NT2/D1 (cell line): ENCODE measurements at regions not wholly inside any gene's neighbourhood (a gene's known extent, or its start where the extent isn't known, plus 50 kb on each side); places are given as distances from the start of the nearest gene placed in this dataset.

Experiments
- DNase-seq: peaks from one replicate; pipeline ENCODE4 v3.0.0-alpha.2; 2011; ENCODE audit warnings: low read depth, low spot score
- H3K27me3 ChIP-seq: 2 replicates; pipeline ENCODE4 v1.6.0; 2011; ENCODE audit warnings: mild to moderate bottlenecking; ENCODE audit not compliant: insufficient read length, insufficient read depth
- H3K36me3 ChIP-seq: 2 replicates; pipeline ENCODE4 v1.6.1; 2011; ENCODE audit warnings: mild to moderate bottlenecking, low read length, mixed read lengths; ENCODE audit not compliant: insufficient read depth, insufficient read length
- H3K4me1 ChIP-seq: 2 replicates; pipeline ENCODE4 v1.5.1; 2011; ENCODE audit not compliant: insufficient read depth, insufficient read length
- H3K4me3 ChIP-seq: 2 replicates; pipeline ENCODE4 v1.5.1; 2011; ENCODE audit warnings: low read depth; ENCODE audit not compliant: insufficient read length
- H3K9ac ChIP-seq: 2 replicates; pipeline ENCODE4 v1.6.0; 2011; ENCODE audit warnings: low read depth; ENCODE audit not compliant: insufficient read length
- H3K9me3 ChIP-seq: 2 replicates; pipeline ENCODE4 v1.5.1; 2011; ENCODE audit warnings: mild to moderate bottlenecking, low read length; ENCODE audit not compliant: insufficient read depth
- SUZ12 ChIP-seq: IDR thresholded peaks from 2 replicates; pipeline ENCODE4 v1.6.1; 2011; ENCODE audit not compliant: insufficient read length, insufficient read depth; ENCODE audit errors: extremely low read depth
- YY1 ChIP-seq: IDR thresholded peaks from 2 replicates; pipeline ENCODE4 v1.6.1; 2011; ENCODE audit not compliant: insufficient read length, insufficient read depth
- ZNF274 ChIP-seq: IDR thresholded peaks from 2 replicates; pipeline ENCODE4 v1.6.1; 2011; ENCODE audit warnings: mild to moderate bottlenecking, low read depth, low read length

DNA sequence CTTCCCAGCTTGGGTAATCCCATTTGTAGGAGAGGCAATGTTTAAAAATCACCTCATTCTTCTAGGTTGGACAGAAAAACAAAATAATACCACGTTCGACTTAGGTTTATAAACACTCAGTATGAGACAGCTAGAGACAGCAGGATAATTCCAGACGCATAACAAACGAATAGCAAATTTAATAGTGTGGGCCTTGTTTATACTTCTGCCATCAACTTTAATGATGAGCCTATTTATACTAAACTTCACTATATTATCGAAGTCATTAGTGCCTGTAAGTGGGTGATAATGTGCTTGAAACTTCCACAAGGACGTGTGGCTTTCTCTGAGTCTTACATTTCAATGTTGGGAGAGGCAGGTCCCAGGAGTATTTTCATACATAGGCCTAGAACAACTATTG, 255.7 kb upstream of the PPARGC1A start:
- H3K27me3 ChIP-seq: no peaks in the 10 kb centered on the region
- no peak overlapping the region for H3K9ac ChIP-seq
- no peaks in the 10 kb centered on the region for H3K36me3 ChIP-seq
- no peak overlapping the region for H3K4me3 ChIP-seq
- no peaks in the 10 kb centered on the region for H3K9me3 ChIP-seq
- no peaks in the 10 kb centered on the region for H3K4me1 ChIP-seq
- TF ChIP-seq ZNF274 (no peak), SUZ12 (no peak), YY1 (no peak)
- no peak for DNase-seq

DNA sequence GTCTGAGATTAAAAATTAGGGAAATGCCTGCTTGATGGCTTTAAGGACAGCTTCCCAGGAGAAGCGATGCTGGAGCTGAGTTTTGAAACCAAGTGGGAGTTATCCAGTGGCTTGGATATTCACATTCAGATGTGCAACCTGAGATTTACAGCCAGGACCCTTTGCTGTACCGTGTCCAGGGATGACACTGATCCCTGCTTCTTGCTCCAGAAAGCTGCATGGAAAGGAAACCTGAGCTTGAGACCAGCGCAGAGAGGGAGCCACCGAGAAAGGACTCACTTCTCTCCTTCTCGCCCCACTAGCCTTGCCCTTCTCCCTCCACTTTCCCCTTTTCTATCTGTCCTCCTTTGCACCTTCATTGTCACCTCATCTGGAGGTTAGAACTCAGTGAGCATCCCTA, 254.5 kb upstream of the PPARGC1A start:
- TF ChIP-seq YY1 (no peak), ZNF274 (no peak), SUZ12 (no peak)
- Histone ChIP-seq H3K9ac (no peak overlapping the region), H3K27me3 (no peaks in the 10 kb centered on the region), H3K4me1 (no peaks in the 10 kb centered on the region), H3K4me3 (no peak overlapping the region), H3K36me3 (no peaks in the 10 kb centered on the region), H3K9me3 (no peaks in the 10 kb centered on the region)
- no peak for DNase-seq

DNA sequence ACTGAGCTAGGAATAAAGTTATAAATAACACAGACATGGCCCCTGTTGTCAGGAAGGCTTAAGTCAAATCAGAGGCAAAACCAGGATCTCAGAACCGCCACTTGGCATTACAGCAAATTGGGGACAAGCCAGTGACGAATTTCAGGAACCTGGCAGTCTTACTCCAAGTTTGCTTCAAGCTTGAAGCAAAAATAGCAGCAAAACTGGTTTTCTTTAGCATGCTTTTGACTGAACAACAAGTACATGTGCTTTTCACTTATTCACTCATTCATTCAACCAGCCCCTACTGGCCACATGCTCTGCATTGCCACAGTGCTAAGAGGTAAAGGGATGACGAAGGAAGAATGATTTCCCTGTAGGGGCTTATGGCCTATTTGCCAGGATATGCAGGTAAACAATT, 253.9 kb upstream of the PPARGC1A start:
- Histone ChIP-seq H3K9me3 (no peaks in the 10 kb centered on the region), H3K4me1 (no peaks in the 10 kb centered on the region), H3K9ac (no peak overlapping the region), H3K36me3 (no peaks in the 10 kb centered on the region), H3K4me3 (no peak overlapping the region), H3K27me3 (no peaks in the 10 kb centered on the region)
- TF ChIP-seq SUZ12: no peak
- no peak for TF ChIP-seq ZNF274
- no peak for TF ChIP-seq YY1
- no peak for DNase-seq

DNA sequence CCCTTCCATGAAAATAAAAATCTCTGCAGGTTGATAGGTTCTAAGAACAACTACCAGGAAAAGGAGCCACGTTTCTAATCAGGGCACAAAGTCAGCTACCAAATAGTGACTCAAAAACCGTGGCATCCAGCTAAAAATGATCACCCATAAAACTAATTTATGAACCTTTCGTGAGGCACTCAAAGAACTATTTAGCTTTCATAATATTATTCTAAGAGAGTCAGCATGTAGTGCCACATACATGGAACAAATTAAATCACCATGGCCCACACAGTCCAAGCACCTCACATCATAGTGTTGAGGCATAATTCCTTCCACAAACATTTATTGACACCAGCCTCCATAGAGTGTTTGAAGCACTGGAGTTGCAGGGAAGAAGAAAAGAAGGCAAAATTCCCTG, 252.0 kb upstream of the PPARGC1A start:
- Histone ChIP-seq H3K36me3 (no peaks in the 10 kb centered on the region), H3K9me3 (no peaks in the 10 kb centered on the region), H3K4me3 (no peak overlapping the region), H3K4me1 (peaks cover 2% of the 10 kb centered on the region), H3K27me3 (no peaks in the 10 kb centered on the region), H3K9ac (no peak overlapping the region)
- TF ChIP-seq YY1 (no peak), ZNF274 (no peak), SUZ12 (no peak)
- no peak for DNase-seq

DNA sequence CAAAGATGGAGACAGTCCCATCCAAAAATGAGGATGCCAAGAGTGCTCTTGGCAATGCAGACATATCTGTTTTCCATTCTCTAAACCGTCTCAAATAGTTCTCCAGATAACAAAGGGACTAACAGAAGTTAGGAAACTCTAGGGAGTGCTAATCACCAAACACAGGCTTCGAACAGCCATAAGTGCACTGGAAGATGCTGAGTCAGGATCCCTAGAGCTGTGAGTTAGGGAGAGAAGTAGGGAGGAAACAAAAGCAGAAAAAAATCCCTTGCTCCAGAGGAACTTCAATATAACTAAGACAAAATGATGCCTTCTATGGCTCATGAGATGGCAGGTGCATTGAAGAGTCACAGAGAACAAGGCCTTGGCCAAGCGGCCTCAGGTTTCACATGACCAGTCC, 251.0 kb upstream of the PPARGC1A start:
- no peaks in the 10 kb centered on the region for H3K9me3 ChIP-seq
- H3K27me3 ChIP-seq: no peaks in the 10 kb centered on the region
- DNase-seq: no peak
- H3K4me1 ChIP-seq: peaks cover 2% of the 10 kb centered on the region
- H3K36me3 ChIP-seq: no peaks in the 10 kb centered on the region
- H3K9ac ChIP-seq: no peak overlapping the region
- no peak for TF ChIP-seq ZNF274
- no peak for TF ChIP-seq SUZ12
- no peak for TF ChIP-seq YY1
- no peak overlapping the region for H3K4me3 ChIP-seq

DNA sequence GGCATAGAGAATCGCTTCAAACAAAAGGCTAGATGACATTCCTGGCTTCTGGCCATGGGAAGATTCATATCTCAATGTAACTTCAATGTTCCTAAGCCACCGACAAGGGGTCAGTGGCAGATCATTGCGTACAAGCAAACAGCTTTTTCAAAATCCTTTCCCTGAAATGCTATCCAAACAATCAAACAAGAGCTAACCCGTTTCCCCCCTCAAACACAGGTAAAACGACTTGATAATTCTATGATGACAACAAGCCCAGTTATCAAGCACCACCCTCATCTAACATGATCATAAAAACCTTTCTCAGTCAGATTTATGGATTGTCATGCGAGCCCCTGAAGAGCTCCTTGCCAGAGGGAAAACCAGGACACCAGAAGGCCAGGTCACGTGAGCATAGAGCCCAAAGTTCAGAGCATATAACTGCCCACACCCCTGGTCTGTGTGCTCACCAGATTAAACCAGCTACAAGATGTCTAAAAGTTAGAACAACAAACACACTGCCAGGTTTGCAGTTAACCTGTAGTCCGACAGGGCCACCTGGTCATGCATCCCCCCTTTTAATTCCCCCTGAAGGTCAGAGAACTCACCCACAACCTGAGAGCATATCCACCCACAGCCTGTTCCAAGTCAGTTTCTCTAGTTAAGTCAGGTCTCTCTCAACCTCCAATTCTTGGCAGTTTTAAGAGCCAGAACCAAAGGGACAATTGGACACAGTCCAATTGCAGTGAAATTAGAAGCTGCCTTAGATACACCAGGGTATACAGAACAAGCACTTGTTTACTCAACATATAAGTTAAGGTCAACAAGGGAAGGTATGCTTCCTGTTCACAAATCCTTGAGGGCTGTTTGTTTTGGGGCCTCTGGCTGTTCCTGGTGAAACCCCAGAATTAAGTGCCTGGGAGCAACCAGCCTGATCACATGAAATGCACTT, 248.1 kb upstream of the PPARGC1A start:
- no peaks in the 10 kb centered on the region for H3K9me3 ChIP-seq
- DNase-seq: no peak
- H3K9ac ChIP-seq: no peak overlapping the region
- TF ChIP-seq SUZ12 (no peak), YY1 (no peak), ZNF274 (no peak)
- H3K4me3 ChIP-seq: no peak overlapping the region
- H3K4me1 ChIP-seq: peaks cover 2% of the 10 kb centered on the region
- H3K36me3 ChIP-seq: no peaks in the 10 kb centered on the region
- no peaks in the 10 kb centered on the region for H3K27me3 ChIP-seq

DNA sequence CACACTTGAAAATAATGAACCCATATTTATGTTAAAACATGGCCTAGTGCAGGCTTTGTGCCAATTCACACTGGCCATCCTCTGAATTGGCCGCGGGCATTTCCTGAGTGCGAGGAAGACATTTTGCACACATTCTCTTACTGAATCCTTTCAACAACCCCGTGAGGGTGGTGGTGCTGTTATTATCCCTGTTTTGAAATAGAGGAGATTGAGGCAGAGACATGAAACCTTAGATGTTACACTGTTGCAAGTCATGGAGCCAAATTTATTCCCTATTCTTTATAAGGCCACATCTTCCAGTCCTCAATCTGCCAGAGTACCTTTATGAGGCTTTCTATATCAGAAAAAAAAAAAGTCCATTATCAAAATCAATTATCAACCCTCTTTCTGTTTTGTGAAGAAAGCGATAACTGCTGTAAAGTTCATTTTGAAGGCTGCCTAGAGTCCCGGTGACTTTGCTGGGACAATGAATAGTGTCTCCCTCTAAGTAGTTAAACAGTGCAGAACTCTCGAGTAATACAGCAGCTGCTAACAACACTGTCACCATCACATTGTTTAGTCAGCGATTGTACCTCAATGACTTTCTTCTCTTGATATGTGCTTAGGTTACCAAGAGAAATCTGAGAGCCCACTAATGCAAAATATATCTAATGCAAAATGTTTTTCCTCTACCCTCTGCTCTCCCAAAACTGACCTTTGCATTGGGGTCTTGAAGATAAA, 242.3 kb upstream of the PPARGC1A start:
- Histone ChIP-seq H3K27me3 (no peaks in the 10 kb centered on the region), H3K9me3 (no peaks in the 10 kb centered on the region), H3K4me1 (no peaks in the 10 kb centered on the region), H3K4me3 (no peak overlapping the region), H3K36me3 (no peaks in the 10 kb centered on the region), H3K9ac (no peak overlapping the region)
- TF ChIP-seq YY1: no peak
- no peak for TF ChIP-seq SUZ12
- no peak for TF ChIP-seq ZNF274
- no peak for DNase-seq

DNA sequence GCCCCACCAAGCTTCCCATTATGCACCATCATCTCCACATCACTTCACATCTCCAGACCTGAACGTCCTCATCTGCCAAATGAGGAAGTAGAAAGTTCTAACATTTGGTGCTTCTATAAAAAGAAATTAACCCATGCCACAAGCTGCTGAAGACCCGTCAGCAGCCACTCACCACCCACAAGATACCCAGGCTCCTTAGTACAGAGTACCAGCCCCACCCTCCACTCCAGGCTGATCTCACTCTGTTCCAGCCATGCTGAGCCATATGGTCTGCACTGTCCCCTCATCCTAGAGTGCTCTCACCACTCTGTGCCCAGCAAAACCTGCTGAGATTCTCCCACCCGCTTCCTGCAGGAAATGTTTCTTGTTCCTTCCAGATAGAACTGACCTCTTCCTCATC, 240.8 kb upstream of the PPARGC1A start:
- H3K4me1 ChIP-seq: no peaks in the 10 kb centered on the region
- no peak for TF ChIP-seq YY1
- TF ChIP-seq ZNF274: no peak
- no peak for TF ChIP-seq SUZ12
- DNase-seq: no peak
- no peak overlapping the region for H3K4me3 ChIP-seq
- no peak overlapping the region for H3K9ac ChIP-seq
- no peaks in the 10 kb centered on the region for H3K9me3 ChIP-seq
- no peaks in the 10 kb centered on the region for H3K27me3 ChIP-seq
- no peaks in the 10 kb centered on the region for H3K36me3 ChIP-seq
